Natural killer cell treated with Interleukin-12 subunit alpha and Interleukin-12 subunit beta and Interleukin-15 and Interleukin-18, amount 100 ng/mL, for 72 hours (primary cell): ENCODE measurements at regions not wholly inside any gene's neighbourhood (a gene's known extent, or its start where the extent isn't known, plus 50 kb on each side); places are given as distances from the start of the nearest gene placed in this dataset.
A peak's percentile ranks its signal among the peaks of the same experiment; 100 is the strongest.

Source experiments
- ATAC-seq, 2 donors: fragments of 150-1000 bp; cut with Tn5 transposase in 1 of 2; sonication (Bioruptor Pico), chemical (Tn5 transposase) in 1 of 2; 2 replicates each; pipeline ENCODE4 v1.10.0; 2021
- DNase-seq: peaks from one replicate; pipeline ENCODE4 v3.0.0; 2022; ENCODE audit warnings: low spot score
- H3K27ac Mint-ChIP-seq, 2 donors: 1 replicate in 1 of 2; 2 replicates in 1 of 2; pipeline ENCODE4 v1.8.0; 2022; ENCODE audit warnings: mixed read lengths in 2 of 2, mild to moderate bottlenecking in 1 of 2, moderate library complexity in 1 of 2
- H3K27me3 Mint-ChIP-seq, 2 donors: 1 replicate in 1 of 2; 2 replicates in 1 of 2; pipeline ENCODE4 v1.8.0; 2022; ENCODE audit warnings: mixed read lengths in 2 of 2
- H3K36me3 Mint-ChIP-seq: one replicate; pipeline ENCODE4 v1.8.0; 2022; ENCODE audit warnings: mixed read lengths
- H3K4me1 Mint-ChIP-seq, 2 donors: 1 replicate in 1 of 2; 2 replicates in 1 of 2; pipeline ENCODE4 v1.8.0; 2022; ENCODE audit warnings: low read depth in 2 of 2, mixed read lengths in 2 of 2, mild to moderate bottlenecking in 1 of 2
- H3K4me3 Mint-ChIP-seq: one replicate; pipeline ENCODE4 v1.8.0; 2022; ENCODE audit warnings: mixed read lengths
- H3K9me3 Mint-ChIP-seq: 2 replicates; pipeline ENCODE4 v1.8.0; 2022; ENCODE audit warnings: mixed read lengths

DNA sequence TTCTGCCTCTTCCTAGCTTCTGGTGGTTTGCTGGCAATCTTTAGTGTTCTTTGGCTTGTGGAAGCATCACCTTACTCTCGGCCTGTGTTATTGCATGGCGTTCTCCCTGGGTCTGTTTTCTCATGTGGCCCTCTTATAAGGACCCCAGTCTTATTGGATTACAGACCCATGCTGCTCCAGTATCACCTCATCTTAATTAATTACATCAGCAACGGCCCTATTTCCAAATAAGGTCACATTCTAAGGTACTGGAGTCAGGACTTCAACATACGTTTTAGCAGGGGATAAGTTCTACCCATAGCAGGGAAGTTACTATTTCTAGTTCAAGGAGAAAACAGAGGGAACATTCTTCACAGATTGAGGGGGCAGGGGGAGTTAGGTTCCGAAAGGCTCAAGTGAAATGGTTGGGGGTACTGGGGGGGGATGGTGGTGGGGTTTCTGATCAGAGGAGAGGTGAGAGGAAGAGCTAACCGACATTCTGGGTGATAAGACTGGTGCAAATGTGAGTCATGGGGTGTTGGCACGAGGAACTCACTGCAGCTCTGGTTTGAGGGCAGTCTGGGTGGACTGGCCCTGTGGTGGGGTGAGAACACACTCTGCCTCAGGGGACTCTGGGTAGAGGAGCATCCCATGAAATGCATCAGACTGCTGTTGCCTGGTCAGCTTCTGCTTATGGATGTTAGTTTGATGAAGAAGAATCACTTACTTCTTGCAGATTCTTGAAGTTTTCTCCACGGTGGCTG, 51.5 kb upstream of the ZBED5 start:
- no peaks in the 10 kb centered on the region for H3K9me3 Mint-ChIP-seq
- no peak overlapping the region for H3K4me3 Mint-ChIP-seq
- no peak overlapping the region for H3K27ac Mint-ChIP-seq
- no peak for DNase-seq
- peak; percentile 67 to 74 for ATAC-seq
- peaks cover 23 to 34% of the 10 kb centered on the region in 2 donors for H3K27me3 Mint-ChIP-seq
- peaks cover 7 to 10% of the 10 kb centered on the region in 2 donors for H3K4me1 Mint-ChIP-seq
- no peaks in the 10 kb centered on the region for H3K36me3 Mint-ChIP-seq

DNA sequence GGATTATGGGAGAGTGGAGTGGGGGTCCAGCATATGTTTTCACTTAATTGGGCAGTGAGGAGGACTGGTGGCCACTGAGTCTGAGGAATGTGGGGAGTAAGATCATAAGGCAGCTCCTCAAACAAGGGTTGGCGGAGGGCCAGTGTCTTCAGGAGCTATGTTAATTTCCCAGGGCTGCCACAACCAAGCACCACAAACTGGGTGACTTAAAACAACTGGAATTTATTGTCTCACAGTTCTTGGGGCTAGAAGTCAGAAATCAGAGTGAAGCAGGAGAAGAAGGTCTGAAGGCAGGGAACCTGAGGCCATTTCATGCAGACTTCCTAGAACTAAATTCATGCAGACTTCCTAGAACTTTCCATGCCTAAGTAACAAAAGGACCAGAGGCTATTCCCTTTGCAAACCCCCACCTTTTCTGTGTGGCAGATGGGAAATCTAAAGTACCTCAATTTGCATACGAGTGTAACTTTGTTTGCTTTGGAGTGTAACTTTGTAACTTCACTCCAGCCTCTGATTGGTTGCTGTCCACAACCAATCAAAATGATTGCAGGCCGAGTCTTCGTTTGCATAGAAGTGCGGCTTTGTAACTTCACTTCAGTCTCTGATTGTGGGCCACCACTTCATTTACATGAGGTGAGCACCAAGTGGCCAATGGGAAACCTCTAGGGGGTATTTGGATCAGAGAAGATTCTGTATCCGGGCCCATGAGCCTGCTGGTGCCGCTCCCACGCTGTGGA, 50.5 kb upstream of the ZBED5 start:
- peaks cover 21 to 31% of the 10 kb centered on the region in 2 donors for H3K27me3 Mint-ChIP-seq
- H3K4me3 Mint-ChIP-seq: no peak overlapping the region
- H3K9me3 Mint-ChIP-seq: no peaks in the 10 kb centered on the region
- ATAC-seq (no peak), DNase-seq (no peak)
- H3K4me1 Mint-ChIP-seq: peaks cover 7 to 10% of the 10 kb centered on the region in 2 donors
- no peaks in the 10 kb centered on the region for H3K36me3 Mint-ChIP-seq
- no peak overlapping the region for H3K27ac Mint-ChIP-seq
